ENCODE measurements at regions not wholly inside any gene's neighbourhood (a gene's known extent, or its start where the extent isn't known, plus 50 kb on each side); places are given as distances from the start of the nearest gene placed in this dataset.

- peak; percentile 80 for TF ChIP-seq CTCF (conservative IDR thresholded peaks at IDR 0.05)
- no peak for TF ChIP-seq ZFX (IDR thresholded peaks at IDR 0.05)
These were observed 148.7 kb upstream of the ERCC6L2 start for GRCh38 chr9:95726756-95727155.

Measured in C4-2B (cell line).